ENCODE measurements at regions not wholly inside any gene's neighbourhood (a gene's known extent, or its start where the extent isn't known, plus 50 kb on each side); places are given as distances from the start of the nearest gene placed in this dataset.

DNA sequence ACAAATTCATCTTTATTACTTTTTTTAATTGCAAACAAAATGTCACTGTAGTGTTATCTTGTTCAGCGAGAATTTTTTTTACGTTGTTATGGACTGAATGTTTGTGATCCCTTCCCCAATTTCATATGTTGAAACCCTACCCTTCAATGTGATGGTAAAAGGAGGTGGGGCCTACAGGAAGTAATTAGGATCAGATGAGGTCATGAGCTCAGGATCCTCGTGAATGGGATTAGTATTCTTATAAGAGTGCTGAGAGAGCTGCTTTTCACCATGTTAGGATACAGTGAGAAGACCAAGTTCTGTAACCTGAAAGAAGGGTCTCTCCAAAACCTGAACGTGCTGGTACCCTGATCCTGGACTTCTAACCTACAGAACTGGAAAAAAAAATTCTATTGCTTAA lies 646.0 kb upstream of the TMPRSS15 start:
- no peaks in the 10 kb centered on the region for H4K20me1 ChIP-seq (replicated peaks; ENCODE audit: control insufficient read depth, insufficient read depth, low read length)
- H3K79me2 ChIP-seq (ENCODE audit: control insufficient read depth, insufficient read depth, low read length), result no peaks in the 10 kb centered on the region
- no peak overlapping the region for H3K4me3 ChIP-seq
- no peaks in the 10 kb centered on the region for H3K9me3 ChIP-seq (replicated peaks; ENCODE audit: control insufficient read depth, insufficient read depth, low read depth, low read length)
- no peak overlapping the region for H3K27ac ChIP-seq (ENCODE audit: extremely low read depth, low read depth, low read length)
- BruUV-seq (replicated peaks), result no TSS peak
- H3K36me3 ChIP-seq (ENCODE audit: control insufficient read depth, insufficient read depth, low read length), result no peaks in the 10 kb centered on the region
- no peak overlapping the region for H3K9ac ChIP-seq (ENCODE audit: insufficient read depth in 1 of 2, low read depth in 2 of 2, low read length in 2 of 2)
- H2AFZ ChIP-seq (ENCODE audit: low read depth, low read length), result no peak overlapping the region
- FAIRE-seq, result no peak
- DNase-seq (ENCODE audit: extremely low read depth in 1 of 4, low spot score in 3 of 4), result no peak
- H3K9me1 ChIP-seq (ENCODE audit: control insufficient read depth, insufficient read depth, low read length), result no peaks in the 10 kb centered on the region
- no peaks in the 10 kb centered on the region for H3K4me1 ChIP-seq (replicated peaks in 1 of 2; ENCODE audit: control insufficient read depth in 2 of 2, insufficient read depth in 2 of 2, low read length in 2 of 2)
- intact Hi-C loops (cut with micrococcal nuclease), result no loop called here
- in situ Hi-C loops (cut with MboI), result no loop called here
- H3K4me2 ChIP-seq (ENCODE audit: insufficient read depth, low read length), result no peak overlapping the region
- ChIA-PET CTCF (ENCODE audit: low intra/inter-chr PET ratio) (no interaction called here), POLR2A (no interaction called here)
- H3K27me3 ChIP-seq (ENCODE audit: control insufficient read depth in 2 of 2, insufficient read depth in 2 of 2, low read length in 2 of 2), result no peaks in the 10 kb centered on the region
- no peak for TF ChIP-seq SRSF3 (IDR thresholded peaks at IDR 0.05; ENCODE audit: insufficient read depth, low read length)
- TF ChIP-seq, protein P1, sequence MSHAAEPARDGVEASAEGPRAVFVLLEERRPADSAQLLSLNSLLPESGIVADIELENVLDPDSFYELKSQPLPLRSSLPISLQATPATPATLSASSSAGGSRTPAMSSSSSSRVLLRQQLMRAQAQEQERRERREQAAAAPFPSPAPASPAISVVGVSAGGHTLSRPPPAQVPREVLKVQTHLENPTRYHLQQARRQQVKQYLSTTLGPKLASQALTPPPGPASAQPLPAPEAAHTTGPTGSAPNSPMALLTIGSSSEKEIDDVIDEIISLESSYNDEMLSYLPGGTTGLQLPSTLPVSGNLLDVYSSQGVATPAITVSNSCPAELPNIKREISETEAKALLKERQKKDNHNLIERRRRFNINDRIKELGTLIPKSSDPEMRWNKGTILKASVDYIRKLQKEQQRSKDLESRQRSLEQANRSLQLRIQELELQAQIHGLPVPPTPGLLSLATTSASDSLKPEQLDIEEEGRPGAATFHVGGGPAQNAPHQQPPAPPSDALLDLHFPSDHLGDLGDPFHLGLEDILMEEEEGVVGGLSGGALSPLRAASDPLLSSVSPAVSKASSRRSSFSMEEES (CRISPR knock-in tag; IDR thresholded peaks at IDR 0.05), result no peak
- no peak for TF ChIP-seq POLR2H (tag; IDR thresholded peaks at IDR 0.05; ENCODE audit: low read depth)
- no peak for TF ChIP-seq FOS (IDR thresholded peaks at IDR 0.05; ENCODE audit: extremely low read depth, insufficient read length)
- no peak for TF ChIP-seq NFE2L1 (tag; IDR thresholded peaks at IDR 0.05; ENCODE audit: borderline replicate concordance, low read depth)
- TF ChIP-seq CBX2 (IDR thresholded peaks at IDR 0.05; ENCODE audit: insufficient read depth, low read length, poor library complexity, severe bottlenecking), result no peak
- 0% methylated on average over 4 of the region's 4 CpGs for WGBS (ENCODE audit: insufficient coverage, low coverage, missing lambda C conversion rate)
- no peak for ATAC-seq

All from K562 (cell line).